ENCODE measurements at regions not wholly inside any gene's neighbourhood (a gene's known extent, or its start where the extent isn't known, plus 50 kb on each side); places are given as distances from the start of the nearest gene placed in this dataset.

- H3K4me1 ChIP-seq: peaks cover 0 to 20% (median 3%) of the 10 kb centered on the region in 12 donors
- WGBS, 4 donors: 94 to 100% (median 95%) methylated on average over 2 of the region's 2 CpGs
- no peaks in the 10 kb centered on the region for H3K36me3 ChIP-seq
- intact Hi-C loops (cut with DNase I): no loop called here
- H3K27ac ChIP-seq: no peak overlapping the region
- H3K27me3 ChIP-seq: no peaks in the 10 kb centered on the region
- ATAC-seq (no peak), DNase-seq (no peak)
- no peak overlapping the region for H3K4me3 ChIP-seq
- H3K9me3 ChIP-seq: no peaks in the 10 kb centered on the region
- TF ChIP-seq CTCF (IDR thresholded peaks at IDR 0.05) (no peak), POLR2A (IDR thresholded peaks at IDR 0.05) (no peak)
Measured at GRCh38 chr11:121884626-121885025, 231.4 kb downstream of the BLID start.

- Histone ChIP-seq H3K36me3 (no peaks in the 10 kb centered on the region), H3K4me3 (no peak overlapping the region), H3K27me3 (no peaks in the 10 kb centered on the region), H3K27ac (no peak overlapping the region), H3K4me1 (peaks cover 0 to 12% (median 3%) of the 10 kb centered on the region in 12 donors), H3K9me3 (no peaks in the 10 kb centered on the region)
- DNase-seq (no peak), ATAC-seq (no peak)
- intact Hi-C loops (cut with DNase I): no loop called here
- 93 to 96% (median 95%) methylated on average over 4 of the region's 4 CpGs for WGBS, 4 donors
- TF ChIP-seq CTCF (IDR thresholded peaks at IDR 0.05) (no peak), POLR2A (IDR thresholded peaks at IDR 0.05) (no peak)
Measured at GRCh38 chr11:121881806-121882205, 234.2 kb downstream of the BLID start.

GRCh38 chr11:121877152-121877551, 238.9 kb downstream of the BLID start:
- ATAC-seq (no peak), DNase-seq (no peak)
- Histone ChIP-seq H3K27me3 (no peaks in the 10 kb centered on the region), H3K27ac (no peak overlapping the region), H3K9me3 (no peaks in the 10 kb centered on the region), H3K4me1 (no peaks in the 10 kb centered on the region), H3K36me3 (no peaks in the 10 kb centered on the region), H3K4me3 (no peak overlapping the region)
- 85 to 91% (median 89%) methylated on average over 6 of the region's 6 CpGs for WGBS, 4 donors
- TF ChIP-seq CTCF (IDR thresholded peaks at IDR 0.05) (no peak), POLR2A (IDR thresholded peaks at IDR 0.05) (no peak)
- intact Hi-C loops (cut with DNase I): no loop called here

GRCh38 chr11:121873766-121874165, 242.2 kb downstream of the BLID start:
- intact Hi-C loops (cut with DNase I): loop anchor here in 1 of 10 donors (5.0 kb wide), 1 partner anchor 216 kb away; no protein-coding TSS in a partner anchor
- ATAC-seq (no peak), DNase-seq (no peak)
- WGBS, 4 donors: 93 to 97% (median 95%) methylated on average over 4 of the region's 4 CpGs
- Histone ChIP-seq H3K27ac (no peak overlapping the region), H3K36me3 (no peaks in the 10 kb centered on the region), H3K4me3 (no peak overlapping the region), H3K9me3 (no peaks in the 10 kb centered on the region), H3K4me1 (peaks cover 0 to 13% (median 2%) of the 10 kb centered on the region in 12 donors), H3K27me3 (no peaks in the 10 kb centered on the region)
- no peak for TF ChIP-seq POLR2A (IDR thresholded peaks at IDR 0.05)
- no peak for TF ChIP-seq CTCF (IDR thresholded peaks at IDR 0.05)
